ENCODE measurements at regions not wholly inside any gene's neighbourhood (a gene's known extent, or its start where the extent isn't known, plus 50 kb on each side); places are given as distances from the start of the nearest gene placed in this dataset.

GRCh38 chr15:69750253-69750652 lies 297.6 kb downstream of the RPLP1 start:
- Histone ChIP-seq H3K4me3 (ENCODE audit: low read length) (no peak overlapping the region), H3K27me3 (ENCODE audit: insufficient read depth, low read length) (no peaks in the 10 kb centered on the region), H3K4me1 (ENCODE audit: insufficient read depth, low read length) (peaks cover 5% of the 10 kb centered on the region; the same call in 1 of the 2 replicates), H3K36me3 (ENCODE audit: insufficient read depth, low read length) (no peaks in the 10 kb centered on the region), H3K27ac (ENCODE audit: low read depth, low read length) (no peak overlapping the region), H3K9me3 (ENCODE audit: insufficient read depth, low read depth, low read length) (peaks cover 4% of the 10 kb centered on the region; the same call in 1 of the 2 replicates), H3K9ac (ENCODE audit: low read depth, low read length) (no peak overlapping the region)

- peaks cover 4% of the 10 kb centered on the region; the same call in 1 of the 2 replicates for H3K9me3 ChIP-seq (ENCODE audit: insufficient read depth, low read depth, low read length)
- H3K27ac ChIP-seq (ENCODE audit: low read depth, low read length): no peak overlapping the region
- H3K36me3 ChIP-seq (ENCODE audit: insufficient read depth, low read length): no peaks in the 10 kb centered on the region
- H3K27me3 ChIP-seq (ENCODE audit: insufficient read depth, low read length): no peaks in the 10 kb centered on the region
- peaks cover 13% of the 10 kb centered on the region; the same call in 1 of the 2 replicates for H3K4me1 ChIP-seq (ENCODE audit: insufficient read depth, low read length)
- no peak overlapping the region for H3K4me3 ChIP-seq (ENCODE audit: low read length)
- no peak overlapping the region for H3K9ac ChIP-seq (ENCODE audit: low read depth, low read length)
- 84% methylated on average over 2 of the region's 2 CpGs for WGBS
Measured at GRCh38 chr15:69751147-69751546, 298.5 kb downstream of the RPLP1 start.

- peaks cover 13% of the 10 kb centered on the region; the same call in 1 of the 2 replicates for H3K4me1 ChIP-seq (ENCODE audit: insufficient read depth, low read length)
- H3K9me3 ChIP-seq (ENCODE audit: insufficient read depth, low read depth, low read length): peaks cover 4% of the 10 kb centered on the region; the same call in 1 of the 2 replicates
- H3K9ac ChIP-seq (ENCODE audit: low read depth, low read length): no peak overlapping the region
- WGBS: 91% methylated on average over 5 of the region's 5 CpGs
- H3K36me3 ChIP-seq (ENCODE audit: insufficient read depth, low read length): no peaks in the 10 kb centered on the region
- no peak overlapping the region for H3K27ac ChIP-seq (ENCODE audit: low read depth, low read length)
- no peak overlapping the region for H3K4me3 ChIP-seq (ENCODE audit: low read length)
- no peaks in the 10 kb centered on the region for H3K27me3 ChIP-seq (ENCODE audit: insufficient read depth, low read length)
Measured at GRCh38 chr15:69751566-69751965, 298.9 kb downstream of the RPLP1 start.

GRCh38 chr15:69753867-69754266 lies 301.2 kb downstream of the RPLP1 start:
- Histone ChIP-seq H3K9me3 (ENCODE audit: insufficient read depth, low read depth, low read length) (peaks cover 4% of the 10 kb centered on the region; the same call in 1 of the 2 replicates), H3K4me3 (ENCODE audit: low read length) (no peak overlapping the region), H3K36me3 (ENCODE audit: insufficient read depth, low read length) (no peaks in the 10 kb centered on the region), H3K9ac (ENCODE audit: low read depth, low read length) (no peak overlapping the region), H3K27me3 (ENCODE audit: insufficient read depth, low read length) (no peaks in the 10 kb centered on the region), H3K27ac (ENCODE audit: low read depth, low read length) (no peak overlapping the region), H3K4me1 (ENCODE audit: insufficient read depth, low read length) (peaks cover 13% of the 10 kb centered on the region; the same call in 1 of the 2 replicates)
- WGBS: 98% methylated on average over 1 of the region's 1 CpG

GRCh38 chr15:69754313-69754712 lies 301.7 kb downstream of the RPLP1 start:
- Histone ChIP-seq H3K4me1 (ENCODE audit: insufficient read depth, low read length) (peaks cover 13% of the 10 kb centered on the region; the same call in 1 of the 2 replicates), H3K27ac (ENCODE audit: low read depth, low read length) (no peak overlapping the region), H3K36me3 (ENCODE audit: insufficient read depth, low read length) (no peaks in the 10 kb centered on the region), H3K27me3 (ENCODE audit: insufficient read depth, low read length) (no peaks in the 10 kb centered on the region), H3K9me3 (ENCODE audit: insufficient read depth, low read depth, low read length) (peaks cover 4% of the 10 kb centered on the region; the same call in 1 of the 2 replicates), H3K9ac (ENCODE audit: low read depth, low read length) (no peak overlapping the region), H3K4me3 (ENCODE audit: low read length) (no peak overlapping the region)
- WGBS: 90% methylated on average over 1 of the region's 1 CpG

GRCh38 chr15:69755551-69756310 lies 303.1 kb downstream of the RPLP1 start:
- peaks cover 4% of the 10 kb centered on the region; the same call in 1 of the 2 replicates for H3K9me3 ChIP-seq (ENCODE audit: insufficient read depth, low read depth, low read length)
- no peak overlapping the region for H3K9ac ChIP-seq (ENCODE audit: low read depth, low read length)
- H3K4me3 ChIP-seq (ENCODE audit: low read length): no peak overlapping the region
- no peaks in the 10 kb centered on the region for H3K36me3 ChIP-seq (ENCODE audit: insufficient read depth, low read length)
- H3K27me3 ChIP-seq (ENCODE audit: insufficient read depth, low read length): no peaks in the 10 kb centered on the region
- H3K27ac ChIP-seq (ENCODE audit: low read depth, low read length): no peak overlapping the region
- H3K4me1 ChIP-seq (ENCODE audit: insufficient read depth, low read length): peaks cover 13% of the 10 kb centered on the region; the same call in 1 of the 2 replicates
- WGBS: 40% methylated on average over 7 of the region's 7 CpGs

GRCh38 chr15:69756440-69756839 lies 303.8 kb downstream of the RPLP1 start:
- H3K27ac ChIP-seq (ENCODE audit: low read depth, low read length): no peak overlapping the region
- no peaks in the 10 kb centered on the region for H3K36me3 ChIP-seq (ENCODE audit: insufficient read depth, low read length)
- WGBS: 95% methylated on average over 3 of the region's 3 CpGs
- peaks cover 4% of the 10 kb centered on the region; the same call in 1 of the 2 replicates for H3K9me3 ChIP-seq (ENCODE audit: insufficient read depth, low read depth, low read length)
- no peak overlapping the region for H3K9ac ChIP-seq (ENCODE audit: low read depth, low read length)
- peaks cover 13% of the 10 kb centered on the region; the same call in 1 of the 2 replicates for H3K4me1 ChIP-seq (ENCODE audit: insufficient read depth, low read length)
- no peak overlapping the region for H3K4me3 ChIP-seq (ENCODE audit: low read length)
- no peaks in the 10 kb centered on the region for H3K27me3 ChIP-seq (ENCODE audit: insufficient read depth, low read length)

GRCh38 chr15:69757186-69757585 lies 304.6 kb downstream of the RPLP1 start:
- 94% methylated on average over 6 of the region's 6 CpGs for WGBS
- Histone ChIP-seq H3K27ac (ENCODE audit: low read depth, low read length) (no peak overlapping the region), H3K4me1 (ENCODE audit: insufficient read depth, low read length) (peaks cover 13% of the 10 kb centered on the region; the same call in 1 of the 2 replicates), H3K9me3 (ENCODE audit: insufficient read depth, low read depth, low read length) (peaks cover 4% of the 10 kb centered on the region; the same call in 1 of the 2 replicates), H3K9ac (ENCODE audit: low read depth, low read length) (no peak overlapping the region), H3K4me3 (ENCODE audit: low read length) (no peak overlapping the region), H3K36me3 (ENCODE audit: insufficient read depth, low read length) (no peaks in the 10 kb centered on the region), H3K27me3 (ENCODE audit: insufficient read depth, low read length) (no peaks in the 10 kb centered on the region)

- Histone ChIP-seq H3K27ac (ENCODE audit: low read depth, low read length) (no peak overlapping the region), H3K4me3 (ENCODE audit: low read length) (no peak overlapping the region)
Measured at GRCh38 chr15:69758291-69758771, 305.7 kb downstream of the RPLP1 start.

GRCh38 chr15:69758810-69759790 lies 306.5 kb downstream of the RPLP1 start:
- H3K4me3 ChIP-seq (ENCODE audit: low read length): no peak overlapping the region
- H3K27ac ChIP-seq (ENCODE audit: low read depth, low read length): no peak overlapping the region
- H3K9me3 ChIP-seq (ENCODE audit: insufficient read depth, low read depth, low read length): no peaks in the 10 kb centered on the region
- no peaks in the 10 kb centered on the region for H3K27me3 ChIP-seq (ENCODE audit: insufficient read depth, low read length)
- WGBS: 92% methylated on average over 8 of the region's 8 CpGs
- H3K36me3 ChIP-seq (ENCODE audit: insufficient read depth, low read length): no peaks in the 10 kb centered on the region
- H3K9ac ChIP-seq (ENCODE audit: low read depth, low read length): no peak overlapping the region
- H3K4me1 ChIP-seq (ENCODE audit: insufficient read depth, low read length): peaks cover 13% of the 10 kb centered on the region; the same call in 1 of the 2 replicates

More at GRCh38 chr15:69758291-69758771, 305.7 kb downstream of the RPLP1 start:
- no peaks in the 10 kb centered on the region for H3K27me3 ChIP-seq (ENCODE audit: insufficient read depth, low read length)
- peaks cover 13% of the 10 kb centered on the region; the same call in 1 of the 2 replicates for H3K4me1 ChIP-seq (ENCODE audit: insufficient read depth, low read length)
- H3K9me3 ChIP-seq (ENCODE audit: insufficient read depth, low read depth, low read length): peaks cover under 1% of the 10 kb centered on the region; the same call in 1 of the 2 replicates
- 85% methylated on average over 2 of the region's 2 CpGs for WGBS
- no peaks in the 10 kb centered on the region for H3K36me3 ChIP-seq (ENCODE audit: insufficient read depth, low read length)
- no peak overlapping the region for H3K9ac ChIP-seq (ENCODE audit: low read depth, low read length)
